ENCODE measurements at regions not wholly inside any gene's neighbourhood (a gene's known extent, or its start where the extent isn't known, plus 50 kb on each side); places are given as distances from the start of the nearest gene placed in this dataset.

DNA sequence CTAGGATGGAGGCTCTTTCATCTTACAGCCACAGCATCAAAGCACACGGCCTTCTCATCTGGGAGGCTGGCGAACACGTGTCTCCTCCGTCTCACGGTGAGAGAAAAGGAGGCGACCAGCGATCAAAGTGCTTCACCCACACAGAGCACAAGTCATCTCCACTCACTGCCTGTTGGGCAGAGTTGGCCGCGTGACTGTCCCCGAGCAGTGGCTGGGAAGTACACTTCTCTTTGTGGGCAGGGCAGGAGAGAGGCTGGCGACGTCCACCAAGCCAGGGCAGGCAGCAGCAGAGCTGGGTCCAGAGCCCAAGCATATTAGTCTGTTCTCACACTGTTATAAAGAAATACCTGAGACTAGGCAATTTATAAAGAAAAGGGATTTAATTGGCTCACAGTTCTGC, 64.1 kb upstream of the FOXC1 start:
- DNase-seq (ENCODE audit: low spot score): no peak
- H3K27ac ChIP-seq: no peak overlapping the region
- TF ChIP-seq, protein P1, sequence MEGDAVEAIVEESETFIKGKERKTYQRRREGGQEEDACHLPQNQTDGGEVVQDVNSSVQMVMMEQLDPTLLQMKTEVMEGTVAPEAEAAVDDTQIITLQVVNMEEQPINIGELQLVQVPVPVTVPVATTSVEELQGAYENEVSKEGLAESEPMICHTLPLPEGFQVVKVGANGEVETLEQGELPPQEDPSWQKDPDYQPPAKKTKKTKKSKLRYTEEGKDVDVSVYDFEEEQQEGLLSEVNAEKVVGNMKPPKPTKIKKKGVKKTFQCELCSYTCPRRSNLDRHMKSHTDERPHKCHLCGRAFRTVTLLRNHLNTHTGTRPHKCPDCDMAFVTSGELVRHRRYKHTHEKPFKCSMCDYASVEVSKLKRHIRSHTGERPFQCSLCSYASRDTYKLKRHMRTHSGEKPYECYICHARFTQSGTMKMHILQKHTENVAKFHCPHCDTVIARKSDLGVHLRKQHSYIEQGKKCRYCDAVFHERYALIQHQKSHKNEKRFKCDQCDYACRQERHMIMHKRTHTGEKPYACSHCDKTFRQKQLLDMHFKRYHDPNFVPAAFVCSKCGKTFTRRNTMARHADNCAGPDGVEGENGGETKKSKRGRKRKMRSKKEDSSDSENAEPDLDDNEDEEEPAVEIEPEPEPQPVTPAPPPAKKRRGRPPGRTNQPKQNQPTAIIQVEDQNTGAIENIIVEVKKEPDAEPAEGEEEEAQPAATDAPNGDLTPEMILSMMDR (IDR thresholded peaks at IDR 0.05): no peak
- H3K4me3 ChIP-seq: no peak overlapping the region

DNA sequence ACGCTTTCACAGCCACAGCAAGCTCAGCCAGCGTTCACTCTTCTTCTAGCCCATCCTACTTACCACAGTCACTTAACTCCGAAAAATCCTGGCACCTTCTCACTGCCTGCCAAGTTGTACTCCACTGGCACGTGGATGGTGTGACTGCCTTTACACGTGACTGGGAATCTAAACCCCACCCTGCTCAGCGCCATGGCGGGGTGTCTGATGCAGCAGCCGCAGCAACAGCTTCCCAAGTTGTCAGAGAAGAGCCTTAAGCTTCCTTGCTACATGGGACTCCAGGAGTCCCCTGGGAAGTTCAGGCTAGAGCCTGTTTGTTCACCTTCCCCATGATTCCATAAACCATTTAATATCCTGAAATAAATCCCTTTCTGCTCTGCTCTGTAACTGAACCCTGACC, 61.9 kb upstream of the FOXC1 start:
- DNase-seq (ENCODE audit: low spot score): no peak
- no peak overlapping the region for H3K4me3 ChIP-seq
- TF ChIP-seq, protein P1 (IDR thresholded peaks at IDR 0.05): no peak
- H3K27ac ChIP-seq: no peak overlapping the region

DNA sequence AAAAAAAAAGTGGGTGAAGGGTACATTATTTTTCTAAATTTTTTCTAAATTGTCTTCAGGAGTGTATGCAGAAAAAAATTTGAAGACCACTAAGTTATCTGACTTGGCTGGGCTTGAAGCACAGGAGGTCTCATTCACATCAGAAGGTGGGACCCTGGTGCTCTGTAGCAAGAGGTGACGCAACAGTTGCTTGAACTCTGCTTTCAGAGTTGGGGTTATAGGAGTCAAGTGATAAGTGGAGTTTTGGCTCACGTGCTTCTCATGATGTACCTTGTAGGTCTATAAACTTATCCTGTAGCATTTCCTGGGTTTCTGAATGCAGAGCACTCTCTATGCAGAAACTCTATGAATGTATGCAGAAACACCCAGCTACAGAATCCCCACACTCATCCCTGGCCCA, 58.5 kb upstream of the FOXC1 start:
- Histone ChIP-seq H3K27ac (no peak overlapping the region), H3K4me3 (no peak overlapping the region)
- TF ChIP-seq, protein P1 (IDR thresholded peaks at IDR 0.05): no peak
- no peak for DNase-seq (ENCODE audit: low spot score)

DNA sequence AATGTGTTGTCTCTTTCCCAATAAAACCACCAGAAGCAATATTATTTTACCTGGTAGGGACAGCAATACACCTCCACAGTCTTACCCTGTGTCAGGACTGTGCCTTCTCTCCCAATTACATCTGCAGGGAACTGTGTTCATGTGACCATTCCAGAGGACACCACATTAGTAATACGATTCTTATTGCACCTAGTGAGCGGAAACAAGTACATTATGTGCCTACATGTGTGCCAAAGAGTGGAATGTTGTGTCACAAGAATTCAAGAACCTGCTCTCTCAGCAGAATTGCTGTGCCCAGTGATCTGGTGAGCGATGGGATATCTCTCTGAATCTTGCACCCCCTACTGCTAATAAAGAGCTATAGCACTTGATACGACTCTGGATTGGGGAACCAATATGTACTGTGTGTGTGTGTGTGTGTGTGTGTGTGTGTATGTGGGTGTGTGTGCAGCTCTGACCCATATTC, 57.4 kb upstream of the FOXC1 start:
- H3K4me3 ChIP-seq: no peak overlapping the region
- H3K27ac ChIP-seq: no peak overlapping the region
- no peak for DNase-seq (ENCODE audit: low spot score)
- TF ChIP-seq, protein P1 (IDR thresholded peaks at IDR 0.05): no peak

DNA sequence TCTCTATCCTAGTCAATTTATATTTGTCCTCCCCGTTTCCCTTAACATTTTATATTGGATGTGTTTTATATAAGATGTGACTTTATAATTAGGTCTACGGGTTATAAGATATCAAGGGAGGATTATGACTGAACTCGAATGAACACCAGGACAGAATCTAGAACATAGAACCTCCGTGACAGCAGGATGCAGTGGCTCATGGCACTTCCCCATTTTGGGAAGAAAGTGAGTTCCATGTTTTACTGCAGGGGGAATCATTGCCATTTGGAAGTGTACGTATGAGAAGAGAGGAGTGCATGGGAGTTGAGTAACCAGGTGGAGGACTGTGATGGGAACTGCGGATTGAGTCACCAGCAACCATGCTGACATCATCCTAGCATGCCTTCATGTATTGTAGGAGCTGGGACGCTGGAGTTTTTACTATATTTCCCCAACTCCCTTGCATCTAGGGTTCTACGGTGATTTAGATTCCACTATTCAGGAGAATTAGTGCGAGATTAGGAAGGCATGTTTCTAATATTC, 56.1 kb upstream of the FOXC1 start:
- Histone ChIP-seq H3K27ac (no peak overlapping the region), H3K4me3 (peak overlapping the region; percentile 74)
- TF ChIP-seq, protein P1 (IDR thresholded peaks at IDR 0.05): no peak
- DNase-seq (ENCODE audit: low spot score): no peak

DNA sequence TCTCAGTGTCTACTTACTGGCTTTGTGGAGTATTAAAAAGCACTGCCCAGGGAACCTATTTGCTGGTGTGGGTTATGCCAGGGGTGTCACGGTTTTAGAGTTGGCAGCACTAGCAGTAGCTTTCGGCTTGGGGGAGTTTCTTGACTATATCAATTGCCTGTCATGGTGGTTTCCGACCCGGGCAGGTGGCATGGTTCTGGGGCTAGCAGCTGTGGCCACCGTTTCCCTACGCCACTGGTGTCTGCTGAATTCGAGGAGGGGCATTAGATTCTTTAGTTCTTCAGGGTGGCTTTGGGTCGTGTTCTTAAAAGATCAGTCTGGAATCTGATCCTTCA, 55.6 kb upstream of the FOXC1 start:
- TF ChIP-seq, protein P1 (IDR thresholded peaks at IDR 0.05): no peak
- no peak for DNase-seq (ENCODE audit: low spot score)
- Histone ChIP-seq H3K27ac (no peak overlapping the region), H3K4me3 (peak overlapping the region; percentile 74)

DNA sequence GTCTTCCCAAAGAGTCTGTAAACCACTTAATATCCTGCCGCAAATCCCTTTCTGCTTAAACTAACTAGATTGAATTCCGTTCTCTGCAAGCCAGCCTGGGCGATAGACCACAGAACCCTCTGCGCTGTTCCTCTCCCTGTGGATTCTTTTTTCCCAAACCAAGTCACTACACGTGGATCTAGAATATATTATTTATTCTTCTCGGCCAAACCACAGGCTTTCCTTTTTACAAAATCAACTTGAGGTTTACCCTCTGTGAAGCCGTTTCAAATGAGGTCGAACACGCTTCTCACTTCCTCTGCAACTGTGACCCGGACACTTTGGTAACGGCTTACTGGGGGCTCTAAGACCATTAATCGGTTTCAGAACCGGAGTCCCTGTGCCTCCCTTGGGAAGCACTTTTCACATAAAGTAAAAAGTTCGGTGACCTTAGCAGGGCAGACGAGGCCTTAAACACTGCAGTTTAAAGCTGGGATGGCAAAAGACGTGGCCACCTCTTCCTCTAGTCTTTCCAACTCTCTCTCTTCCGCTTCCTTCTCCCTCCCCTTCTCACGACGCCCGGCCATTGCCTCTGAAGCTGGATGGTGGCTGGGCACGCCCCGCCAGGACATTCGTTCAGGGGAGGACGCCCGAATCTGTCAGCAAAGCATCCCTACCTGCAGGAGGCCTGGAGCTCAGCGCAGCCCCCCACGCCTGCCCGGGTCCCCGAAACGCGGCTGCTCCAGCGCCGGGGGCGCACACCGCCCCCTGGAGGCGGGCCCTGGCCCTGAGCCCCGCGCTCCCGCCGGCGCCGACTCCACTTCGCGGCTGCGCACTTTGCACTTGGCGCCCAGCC, 55.0 kb upstream of the FOXC1 start:
- no peak for DNase-seq (ENCODE audit: low spot score)

More for the DNA sequence above, 55.0 kb upstream of the FOXC1 start:
- TF ChIP-seq, protein P1 (IDR thresholded peaks at IDR 0.05): peak; percentile 99
- H3K4me3 ChIP-seq: peak overlapping the region; percentile 74
- peak overlapping the region; percentile 58 to 77 for H3K27ac ChIP-seq

All from coronary artery (tissue), 2 donors.